ENCODE measurements at regions not wholly inside any gene's neighbourhood (a gene's known extent, or its start where the extent isn't known, plus 50 kb on each side); places are given as distances from the start of the nearest gene placed in this dataset.

- TF ChIP-seq REST (IDR thresholded peaks at IDR 0.05; ENCODE audit: unreplicated experiment) (no peak), STAT1 (IDR thresholded peaks at IDR 0.05; ENCODE audit: unreplicated experiment) (no peak), ZNF114 (CRISPR knock-in tag; IDR thresholded peaks at IDR 0.05) (no peak), CREB1 (CRISPR knock-in tag; IDR thresholded peaks at IDR 0.05; ENCODE audit: low read depth) (no peak), NANOG (IDR thresholded peaks at IDR 0.05; ENCODE audit: borderline replicate concordance) (no peak), JUNB (IDR thresholded peaks at IDR 0.05; ENCODE audit: unreplicated experiment) (no peak), ETS1 (IDR thresholded peaks at IDR 0.05) (no peak), POLR2AphosphoS5 (IDR thresholded peaks at IDR 0.05; ENCODE audit: low read depth) (no peak), CTCF (conservative IDR thresholded peaks at IDR 0.05; ENCODE audit: low read depth in 2 of 2) (no peak), EZH2phosphoT487 (IDR thresholded peaks at IDR 0.05; ENCODE audit: unreplicated experiment) (no peak), EZH2 (IDR thresholded peaks at IDR 0.05; ENCODE audit: low read depth, unreplicated experiment) (no peak)
Observed at GRCh38 chr6:138580801-138581200, 81.5 kb upstream of the NHSL1 start (continued).

- H3K4me3 ChIP-seq, result no peak overlapping the region
- TF ChIP-seq EZH2 (IDR thresholded peaks at IDR 0.05; ENCODE audit: low read depth, unreplicated experiment) (no peak), REST (IDR thresholded peaks at IDR 0.05; ENCODE audit: unreplicated experiment) (no peak), ZNF114 (CRISPR knock-in tag; IDR thresholded peaks at IDR 0.05) (no peak)
- no peak overlapping the region for H2AFZ ChIP-seq
- Mint-ChIP-seq H3K27me3 (ENCODE audit: insufficient read depth, low read depth, poor library complexity) (peaks cover 5% of the 10 kb centered on the region), H3K4me1 (peaks cover 10% of the 10 kb centered on the region), H3K4me3 (no peak overlapping the region), H3K9me3 (no peaks in the 10 kb centered on the region), H3K36me3 (ENCODE audit: low read depth) (no peaks in the 10 kb centered on the region), H3K27ac (no peak overlapping the region)
- H3K27me3 ChIP-seq (ENCODE audit: insufficient read depth), result no peaks in the 10 kb centered on the region
- H3K79me2 ChIP-seq (replicated peaks; ENCODE audit: insufficient read depth), result peaks cover 23% of the 10 kb centered on the region
- H3K36me3 ChIP-seq (ENCODE audit: insufficient read depth), result no peaks in the 10 kb centered on the region
- no peaks in the 10 kb centered on the region; the same call in 1 of the 2 replicates for H3F3A ChIP-seq (replicated peaks; ENCODE audit: low read depth)
- H4K20me1 ChIP-seq (replicated peaks; ENCODE audit: insufficient read depth), result no peaks in the 10 kb centered on the region; the same call in 1 of the 2 replicates
- peaks cover 10% of the 10 kb centered on the region for H3K4me1 ChIP-seq (ENCODE audit: insufficient read depth)
- ATAC-seq (no peak), DNase-seq (ENCODE audit: low spot score) (no peak)
- no peak overlapping the region for H3K27ac ChIP-seq (ENCODE audit: low read depth)
- H3K9me2 ChIP-seq (ENCODE audit: insufficient read depth), result no peaks in the 10 kb centered on the region
- no peak overlapping the region for H3K4me2 ChIP-seq
Observed at GRCh38 chr6:138582573-138582972, 83.3 kb upstream of the NHSL1 start.

Data from GM23338 (cell line).